HG03558 (cell line): ENCODE measurements at regions not wholly inside any gene's neighbourhood (a gene's known extent, or its start where the extent isn't known, plus 50 kb on each side); places are given as distances from the start of the nearest gene placed in this dataset.
"Not testable (repeated sequence)": the region's sequence is repeated elsewhere in the genome, so short reads cannot be mapped to it uniquely, and the experiment has no call there.

Source experiments
- ATAC-seq: cut with Tn5 transposase; IDR thresholded peaks from one replicate; pipeline ENCODE4 v1.9.1; 2021; ENCODE audit warnings: moderate number of reproducible peaks; ENCODE audit not compliant: unreplicated experiment; ENCODE audit errors: extremely low read depth

DNA sequence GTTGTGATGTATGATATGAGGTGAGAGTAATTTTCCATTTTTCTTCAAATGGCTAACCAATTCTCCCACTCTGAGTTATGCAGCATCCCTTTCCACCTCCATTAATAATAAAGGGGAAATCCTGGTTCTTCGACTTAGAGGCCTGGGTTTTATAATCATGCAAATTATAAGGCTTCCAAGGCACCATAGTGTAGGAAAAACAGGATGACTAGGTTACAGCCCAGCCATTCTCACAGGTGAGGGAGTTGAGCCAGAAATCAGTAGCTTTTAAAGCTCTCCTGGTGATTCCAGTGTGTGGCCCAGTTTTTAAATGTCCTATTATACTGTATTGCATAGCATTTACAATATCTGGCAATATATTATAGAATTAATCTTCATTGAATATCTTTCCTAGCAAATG is 203.1 kb downstream of the ARHGEF9 start:
- ATAC-seq, result no peak

DNA sequence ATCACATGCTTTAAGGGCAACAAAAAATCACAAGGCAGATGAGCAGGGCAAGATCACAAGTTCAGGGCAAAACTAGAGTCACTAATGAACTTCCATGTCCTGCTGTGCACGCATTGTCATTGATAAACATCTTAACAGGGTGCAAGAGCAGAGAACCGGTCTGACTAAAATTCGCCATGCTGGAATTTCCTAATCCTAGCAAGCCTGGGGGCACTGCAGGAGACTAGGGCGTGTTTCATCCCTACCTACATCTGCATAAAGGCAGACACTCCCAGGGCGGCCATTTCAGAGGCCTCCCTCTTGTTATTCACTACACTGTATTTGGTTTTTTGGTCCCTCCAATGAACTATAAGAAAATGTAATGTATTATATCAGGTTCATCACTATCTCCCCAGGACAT is 203.6 kb downstream of the ARHGEF9 start:
- ATAC-seq, result no peak

DNA sequence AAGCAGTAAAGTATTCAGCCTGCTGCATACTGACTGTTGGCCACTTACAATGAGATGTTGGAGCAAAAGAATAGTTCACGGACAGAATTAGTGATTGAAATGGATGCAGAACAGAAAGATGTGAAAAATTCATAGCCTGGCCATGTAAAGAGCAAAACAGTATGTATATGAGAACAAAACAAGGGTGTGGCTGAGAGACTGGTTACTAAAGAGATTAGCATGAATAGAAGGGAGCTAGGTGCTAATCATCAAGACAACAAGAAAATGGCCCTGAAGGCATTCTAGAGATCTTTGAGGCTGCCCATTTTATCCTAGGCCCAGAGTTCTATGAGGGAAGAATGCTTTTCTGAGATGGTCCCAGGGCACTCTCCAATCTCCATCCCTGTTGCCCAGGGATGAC is 208.5 kb downstream of the ARHGEF9 start:
- no peak for ATAC-seq

DNA sequence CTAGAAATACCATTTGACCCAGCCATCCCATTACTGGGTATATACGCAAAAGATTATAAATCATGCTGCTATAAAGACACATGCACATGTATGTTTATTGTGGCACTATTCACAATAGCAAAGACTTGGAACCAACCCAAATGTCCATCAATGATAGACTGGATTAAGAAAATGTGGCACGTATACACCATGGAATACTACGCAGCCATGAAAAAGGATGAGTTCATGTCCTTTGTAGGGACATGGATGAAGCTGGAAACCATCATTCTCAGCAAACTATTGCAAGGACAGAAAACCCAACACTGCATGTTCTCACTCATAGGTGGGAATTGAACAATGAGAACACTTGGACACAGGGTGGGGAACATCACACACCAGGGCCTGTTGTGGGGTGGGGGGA is 209.3 kb downstream of the ARHGEF9 start:
- ATAC-seq, result not testable (repeated sequence)

DNA sequence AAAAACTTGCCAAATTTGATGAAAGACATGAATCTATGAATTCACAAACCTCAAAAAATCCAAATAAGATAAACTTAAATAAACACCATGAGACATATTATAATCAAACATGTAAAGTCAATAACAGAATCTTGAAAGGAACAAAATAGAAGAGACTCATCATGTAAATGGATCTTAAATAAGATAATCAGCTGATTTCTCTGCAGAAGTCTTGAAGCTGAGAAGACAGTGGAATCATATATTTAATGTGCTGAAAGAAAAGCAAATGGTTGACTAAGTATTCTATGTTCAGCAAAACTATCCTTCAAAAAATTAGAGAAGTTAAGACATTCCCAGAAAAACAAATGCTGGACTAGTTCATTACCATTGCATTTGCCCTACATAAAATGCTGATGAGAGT is 215.7 kb upstream of the SPIN4 start:
- no peak for ATAC-seq

DNA sequence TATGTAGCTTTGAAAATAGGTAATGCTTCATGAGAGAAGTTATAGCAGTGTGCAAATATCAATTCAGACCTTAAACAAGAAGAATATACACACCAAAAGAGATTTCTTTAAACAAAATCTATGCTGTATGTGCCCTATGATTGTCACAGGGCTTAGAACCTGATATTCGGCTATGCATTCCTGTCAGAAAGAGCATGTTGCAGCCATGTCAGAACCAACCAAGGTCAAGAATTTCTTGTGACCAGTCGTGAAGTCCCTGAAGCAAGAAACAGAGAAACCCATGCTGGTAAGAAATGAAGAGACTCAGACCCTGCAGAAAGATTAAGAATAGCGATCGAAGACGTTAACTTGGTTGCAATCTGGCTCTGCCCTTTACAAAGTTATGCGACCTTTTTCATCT is 210.3 kb upstream of the SPIN4 start:
- no peak for ATAC-seq

DNA sequence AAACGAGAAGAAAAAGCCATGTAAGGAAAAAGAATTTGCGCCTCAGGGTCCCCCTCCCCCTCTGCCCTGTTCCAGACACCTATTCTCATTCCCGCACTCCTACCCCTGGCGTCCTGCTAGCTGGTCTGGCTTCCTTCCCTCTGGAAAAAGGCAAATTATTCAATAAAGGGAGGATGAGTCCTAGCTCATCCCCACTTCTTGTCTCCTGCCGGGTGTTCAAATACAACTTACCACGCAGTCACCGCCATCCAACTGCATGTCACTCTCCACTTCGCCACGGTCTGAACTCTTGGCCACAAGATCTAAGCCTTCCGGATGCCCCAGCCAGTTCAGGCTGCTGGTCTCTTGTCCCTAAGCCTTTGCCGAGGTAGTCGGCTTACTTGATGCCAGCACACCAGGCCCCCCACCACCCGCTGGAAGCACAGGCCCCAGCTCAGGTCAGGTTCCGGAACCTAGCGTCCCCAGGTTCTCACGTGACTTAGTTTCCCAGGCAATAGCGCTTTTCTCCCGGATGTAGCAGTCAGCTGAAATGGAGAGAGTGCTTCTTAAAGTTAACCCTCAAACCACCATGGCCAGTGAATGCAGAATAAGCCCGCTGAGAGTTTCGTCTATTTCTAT is 209.6 kb upstream of the SPIN4 start:
- ATAC-seq, result peak; percentile 93

DNA sequence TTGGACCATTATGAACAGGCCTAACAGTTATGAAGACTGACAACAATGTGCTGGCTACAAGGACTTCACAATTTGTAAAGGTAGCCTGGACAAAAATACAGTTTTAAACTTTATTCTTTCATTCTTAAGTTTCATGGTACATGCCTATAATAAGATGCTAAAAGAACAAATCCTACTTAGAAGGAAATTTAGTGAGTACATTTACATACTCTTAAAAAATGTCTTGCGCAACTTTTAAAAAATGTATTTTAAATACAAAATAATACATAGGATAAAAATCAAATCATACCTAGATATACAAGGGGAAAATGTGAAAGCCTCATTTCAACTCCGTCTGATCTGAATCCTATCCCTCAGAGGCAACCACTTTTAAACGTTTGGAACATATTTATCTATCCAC is 200.7 kb upstream of the SPIN4 start:
- ATAC-seq, result no peak

DNA sequence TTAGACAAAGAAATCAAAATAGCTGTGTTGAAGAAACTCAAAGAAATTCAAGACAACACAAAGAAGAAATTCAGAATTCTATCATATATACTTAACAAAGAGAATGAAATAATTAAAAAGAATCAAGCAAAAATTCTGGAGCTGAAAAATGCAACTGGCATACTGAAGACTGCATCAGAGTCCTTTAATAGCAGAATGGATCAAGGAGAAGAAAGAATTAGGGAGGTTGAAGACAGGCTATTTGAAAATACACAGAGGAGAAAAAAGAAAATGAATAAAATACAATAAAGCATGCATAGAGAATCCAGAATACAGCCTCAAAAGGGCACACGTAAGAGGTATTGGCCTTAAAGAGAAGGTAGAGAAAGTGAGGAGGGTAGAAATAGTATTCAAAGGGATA is 179.5 kb upstream of the SPIN4 start:
- no peak for ATAC-seq

DNA sequence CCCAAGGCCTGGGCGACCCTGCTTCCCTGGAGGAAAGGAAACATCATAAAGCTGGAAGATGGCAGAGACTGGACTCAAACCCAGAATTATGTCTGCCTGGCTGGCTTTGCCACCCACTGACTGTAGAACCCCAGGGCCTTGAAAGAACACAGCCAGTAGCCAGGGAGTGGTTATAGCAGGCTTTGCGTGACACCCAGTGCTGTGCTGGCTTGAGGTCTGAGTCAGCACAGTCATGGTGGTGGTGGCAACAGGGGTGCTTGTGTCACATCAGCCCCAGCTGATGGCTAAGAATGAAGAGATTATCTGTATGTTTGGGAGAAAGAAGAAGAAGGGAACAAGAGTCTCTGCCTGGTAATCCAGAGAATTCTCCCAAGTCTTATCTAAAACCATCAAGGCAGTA is 178.8 kb upstream of the SPIN4 start:
- ATAC-seq, result no peak

DNA sequence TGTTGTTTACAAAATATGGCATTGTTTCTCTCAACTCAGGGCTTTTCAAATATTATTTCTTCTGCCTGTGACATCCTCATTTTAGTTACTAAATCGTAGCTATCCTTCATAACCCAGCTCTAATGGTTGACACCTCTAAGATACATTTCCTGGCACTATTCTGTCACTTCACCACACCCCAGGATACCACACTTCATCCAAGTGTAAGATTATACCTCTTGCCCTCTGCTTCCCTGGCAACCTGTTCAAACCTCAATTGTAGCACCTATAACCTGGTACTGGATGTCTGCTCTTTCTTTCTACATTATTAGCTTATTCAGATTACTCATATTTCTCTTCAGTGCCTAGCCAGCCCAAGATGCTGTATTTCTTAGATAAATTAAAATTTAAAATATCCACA is 175.7 kb upstream of the SPIN4 start:
- ATAC-seq, result no peak

DNA sequence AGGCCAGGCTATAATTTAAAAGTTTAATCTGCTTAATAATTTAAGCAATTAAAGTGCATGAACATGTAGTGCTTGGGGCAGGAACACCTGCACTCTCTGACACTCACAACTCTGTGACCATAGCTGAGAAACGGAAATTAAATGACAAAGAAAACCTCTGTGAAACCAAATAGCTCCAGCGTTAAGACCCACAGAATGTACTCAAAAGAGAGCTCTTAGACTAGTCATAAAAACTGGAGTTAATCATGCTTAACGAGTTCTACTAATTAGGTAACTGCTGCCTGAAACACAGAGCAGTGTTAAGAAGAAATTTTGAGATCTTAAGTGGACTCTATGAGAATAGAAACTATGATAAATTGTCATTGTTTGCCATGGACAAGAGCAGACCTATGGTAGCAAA is 174.4 kb upstream of the SPIN4 start:
- no peak for ATAC-seq

DNA sequence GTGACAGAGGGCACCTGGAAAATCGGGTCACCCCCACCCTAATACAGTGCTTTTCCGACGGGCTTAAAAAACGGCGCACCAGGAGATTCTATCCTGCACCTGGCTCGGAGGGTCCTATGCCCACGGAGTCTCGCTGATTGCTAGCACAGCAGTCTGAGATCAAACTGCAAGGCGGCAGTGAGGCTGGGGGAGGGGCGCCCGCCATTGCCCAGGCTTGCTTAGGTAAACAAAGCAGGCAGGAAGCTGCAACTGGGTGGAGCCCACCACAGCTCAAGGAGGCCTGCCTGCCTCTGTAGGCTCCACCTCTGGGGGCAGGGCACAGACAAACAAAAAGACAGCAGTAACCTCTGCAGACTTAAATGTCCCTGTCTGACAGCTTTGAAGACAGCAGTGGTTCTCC is 168.2 kb upstream of the SPIN4 start:
- not testable (repeated sequence) for ATAC-seq

DNA sequence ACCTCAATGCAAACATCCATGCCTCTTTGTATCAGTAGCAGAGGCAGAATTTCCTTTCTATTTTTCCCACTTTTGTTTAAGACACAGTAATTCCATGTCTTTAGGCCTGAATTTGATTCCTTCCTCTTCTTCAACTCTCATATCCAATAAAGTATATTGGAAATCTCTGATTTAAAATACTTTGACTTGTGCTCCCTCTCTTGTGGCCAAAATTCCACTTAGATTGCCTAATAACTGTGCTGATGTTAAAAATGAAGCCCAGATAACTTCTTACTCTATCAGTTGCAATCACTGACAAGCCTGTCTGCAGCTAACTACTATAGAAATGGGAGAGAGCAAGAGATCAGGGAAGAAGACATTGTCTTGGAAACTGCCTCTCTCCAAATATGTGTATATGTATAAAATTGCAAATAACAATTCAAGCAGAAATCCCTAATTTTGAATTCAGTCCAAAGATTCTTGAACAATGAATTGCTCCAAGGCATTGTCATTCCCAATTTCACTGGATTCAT is 163.5 kb upstream of the SPIN4 start:
- ATAC-seq, result no peak

DNA sequence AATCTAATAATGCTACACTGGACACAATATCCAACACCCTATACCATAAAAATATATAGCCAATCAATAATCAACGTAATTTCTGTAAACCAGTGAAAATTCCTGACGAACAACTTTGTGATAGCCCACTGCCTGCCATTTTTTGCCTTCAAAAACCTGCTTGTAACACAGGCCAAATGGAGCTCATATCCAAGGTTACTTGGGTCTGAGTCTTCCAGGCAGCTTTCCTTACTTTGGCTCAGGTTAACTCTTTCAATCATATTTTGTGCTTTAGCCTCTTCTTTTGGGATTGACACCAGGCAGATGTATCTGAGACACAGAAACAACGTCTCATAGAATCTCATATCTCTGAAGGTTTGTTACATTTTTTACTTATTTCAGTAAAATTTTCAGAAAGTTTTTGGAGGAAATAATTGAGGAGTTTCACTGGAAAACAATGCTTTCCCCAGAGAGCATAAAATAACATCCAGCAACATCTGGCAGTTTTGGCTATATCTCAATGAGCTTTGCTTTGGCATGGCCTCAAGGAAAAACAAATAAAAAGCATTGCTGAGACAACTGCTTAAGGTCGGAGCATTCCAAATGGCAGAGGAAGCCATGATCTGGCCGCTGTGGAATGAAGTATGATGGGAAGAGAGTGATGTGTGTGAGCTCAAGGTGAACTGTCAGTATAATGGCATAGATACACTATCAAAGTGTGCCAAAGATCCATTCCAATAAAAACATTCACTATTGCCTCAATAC is 162.9 kb upstream of the SPIN4 start:
- no peak for ATAC-seq

DNA sequence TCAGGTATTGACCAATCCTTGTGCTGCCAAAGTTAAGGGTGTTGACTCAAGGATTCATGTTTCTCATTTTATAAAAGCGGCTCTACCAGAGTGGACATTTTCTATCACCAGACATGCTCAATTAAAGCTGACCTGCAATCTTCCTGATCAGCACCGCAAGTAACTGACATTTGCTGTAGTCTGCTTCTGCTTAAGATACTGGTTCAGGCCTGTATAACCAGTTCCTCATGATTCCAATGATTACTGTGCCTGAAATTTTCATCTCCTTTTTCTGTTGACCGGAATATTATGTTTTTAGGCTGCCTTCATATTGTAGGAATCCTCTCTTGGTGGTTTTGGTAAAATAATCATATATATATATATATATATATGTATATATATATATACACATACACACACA is 160.2 kb upstream of the SPIN4 start:
- ATAC-seq, result no peak

DNA sequence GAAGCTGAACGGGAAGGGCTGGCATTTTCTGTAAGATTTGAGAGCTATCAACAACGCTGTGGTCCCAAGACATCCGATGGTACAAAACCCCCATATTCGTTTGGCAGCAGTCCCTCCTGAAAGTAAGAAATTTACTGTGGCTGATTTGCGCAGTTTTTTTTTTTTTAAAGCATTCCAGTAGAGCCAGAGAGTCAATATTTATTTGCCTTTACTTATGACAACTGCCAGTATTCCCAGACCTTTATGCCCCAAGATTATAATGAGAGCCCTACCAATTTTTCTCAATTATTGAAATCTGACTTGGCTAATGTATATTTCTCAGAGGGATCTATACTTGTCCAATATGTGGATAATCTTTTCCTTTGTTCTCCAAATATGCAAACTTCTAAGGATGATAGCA is 157.5 kb upstream of the SPIN4 start:
- no peak for ATAC-seq

DNA sequence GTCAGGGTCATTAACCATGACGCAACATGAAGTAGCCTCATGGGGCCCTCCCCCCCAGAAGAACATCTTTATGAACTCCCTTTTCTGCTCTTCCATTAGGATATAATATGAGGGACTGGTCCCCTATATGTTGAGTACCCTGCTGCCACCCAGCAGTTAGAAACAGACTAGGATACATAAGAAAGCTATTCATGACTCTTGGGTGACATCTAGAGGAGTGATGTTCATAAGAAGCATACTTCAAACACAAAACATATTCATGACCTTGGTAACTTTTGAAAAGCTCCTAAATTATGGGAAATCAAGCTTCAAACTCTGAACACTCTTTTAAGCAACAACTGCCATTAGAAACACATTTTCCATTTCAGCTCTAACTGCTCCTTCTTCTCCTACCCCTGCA is 155.2 kb upstream of the SPIN4 start:
- ATAC-seq, result no peak

DNA sequence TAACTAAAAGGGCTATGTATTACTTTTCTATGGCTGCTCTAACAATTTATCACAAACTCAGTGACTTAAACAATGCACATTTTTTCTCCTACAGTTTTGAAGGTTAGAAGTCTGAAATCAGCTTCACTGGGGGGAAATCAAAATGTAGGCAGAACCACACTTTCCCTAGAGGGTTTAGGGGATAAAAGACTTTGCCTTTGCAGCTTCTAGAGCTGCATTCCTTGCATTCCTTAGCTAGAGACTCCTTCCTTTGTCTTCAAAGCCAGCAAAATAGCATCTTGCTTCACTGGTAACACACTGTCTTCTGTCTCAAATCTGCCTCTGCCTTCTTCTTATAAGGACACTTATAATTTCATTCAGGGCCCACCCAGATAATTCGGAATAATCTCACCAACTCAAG is 152.4 kb upstream of the SPIN4 start:
- ATAC-seq, result no peak

DNA sequence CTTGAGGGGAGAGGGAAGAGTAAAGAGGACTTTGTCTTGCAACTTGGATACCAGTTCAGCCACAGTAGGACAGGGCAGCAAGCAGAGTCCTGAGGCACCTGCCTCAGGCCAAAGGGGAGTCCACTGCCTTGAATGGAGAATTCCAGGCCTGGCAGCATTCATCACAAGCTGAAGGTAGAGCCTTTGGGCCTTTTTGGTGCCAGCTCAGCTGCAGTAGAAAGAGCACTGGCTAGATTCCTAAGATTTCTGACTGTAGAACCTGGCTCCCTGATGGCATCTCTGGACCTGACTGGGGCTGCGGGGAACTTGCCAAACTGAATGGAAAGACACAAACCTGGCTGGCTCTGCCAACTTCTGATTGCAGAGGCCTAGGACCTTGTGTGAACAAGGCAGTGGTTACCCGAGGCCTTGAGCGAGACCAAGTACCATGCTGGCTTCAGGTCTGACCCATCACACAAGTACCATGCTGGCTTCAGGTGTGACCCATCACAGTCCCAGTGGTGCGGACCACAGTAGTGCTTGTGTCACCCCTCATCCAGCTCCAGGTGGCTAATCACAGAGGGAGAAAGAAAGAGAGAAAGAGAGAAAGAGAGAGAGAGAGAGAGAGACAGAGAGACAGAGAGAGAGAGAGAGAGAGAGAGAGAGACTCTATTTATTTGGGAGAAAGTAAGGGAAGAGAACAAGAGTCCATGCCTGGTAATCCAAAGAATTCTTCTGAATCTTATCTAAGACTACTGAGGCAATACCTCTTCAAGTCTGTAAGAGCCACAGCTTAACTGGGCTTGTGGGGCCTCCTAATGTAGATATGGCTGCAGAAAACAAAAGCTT is 137.6 kb upstream of the SPIN4 start:
- ATAC-seq, result no peak

DNA sequence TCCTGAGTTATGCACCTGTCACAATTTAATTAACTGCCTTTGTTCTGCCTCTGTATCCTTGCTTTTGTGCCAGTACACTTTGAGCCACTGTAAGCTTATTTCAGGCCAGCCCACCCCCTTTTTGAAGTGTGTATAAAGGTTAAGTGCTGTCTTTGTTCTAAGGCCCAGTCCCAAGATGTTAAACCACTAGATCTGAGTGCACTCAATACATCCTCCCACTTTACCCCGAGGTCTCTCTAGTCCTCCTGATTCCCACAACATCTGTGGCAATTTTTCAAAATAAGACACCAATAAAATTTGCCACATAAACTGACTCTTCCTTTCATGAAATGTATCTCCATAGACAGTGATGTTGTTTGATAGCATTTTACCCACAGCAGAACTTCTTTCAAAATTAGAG is 124.1 kb upstream of the SPIN4 start:
- ATAC-seq, result no peak
